Sigmoid colon (tissue), 4 donors: ENCODE measurements at regions not wholly inside any gene's neighbourhood (a gene's known extent, or its start where the extent isn't known, plus 50 kb on each side); places are given as distances from the start of the nearest gene placed in this dataset.

ENCODE experiments used
- CTCF ChIP-seq, 4 experiments: fragments of 450-650 bp in 3 of 4; fragments of 200-600 bp in 1 of 4; IDR thresholded peaks; one replicate each; pipeline ENCODE4 v1.5.1; 2016 to 2019; ENCODE audit warnings: antibody characterized with exemption in 4 of 4, mild to moderate bottlenecking in 3 of 4, moderate library complexity in 2 of 4
- POLR2A ChIP-seq, 2 donors: fragments of 450-650 bp; IDR thresholded peaks; one replicate each; pipeline ENCODE4 v1.6.1; 2016; ENCODE audit warnings: antibody characterized with exemption in 2 of 2, mild to moderate bottlenecking in 2 of 2, moderate library complexity in 2 of 2
- POLR2AphosphoS5 ChIP-seq, 4 donors: sonication (generic); formaldehyde crosslinking; IDR thresholded peaks; one replicate each; pipeline ENCODE4 v1.6.1; 2017; ENCODE audit warnings: antibody characterized with exemption in 4 of 4

GRCh38 chr2:238728330-238729260 lies 119.3 kb upstream of the TWIST2 start:
- no peak for TF ChIP-seq POLR2A (IDR thresholded peaks at IDR 0.05)
- peak in 3 of 4 donors; percentile 64 to 75 (median 73) for TF ChIP-seq POLR2AphosphoS5 (IDR thresholded peaks at IDR 0.05)
- no peak for TF ChIP-seq CTCF (IDR thresholded peaks at IDR 0.05)
